AG08396 (cell line): ENCODE measurements at regions not wholly inside any gene's neighbourhood (a gene's known extent, or its start where the extent isn't known, plus 50 kb on each side); places are given as distances from the start of the nearest gene placed in this dataset.
"Not testable (repeated sequence)": the region's sequence is repeated elsewhere in the genome, so short reads cannot be mapped to it uniquely, and the experiment has no call there.

Experiments used
- DNase-seq: peaks from one replicate; pipeline ENCODE4 v3.0.0; 2012; ENCODE audit warnings: low spot score, mixed read lengths

GRCh38 chr5:166618526-166618925, 1672.9 kb upstream of the WWC1 start:
- no peak for DNase-seq

GRCh38 chr5:166624573-166624972, 1666.9 kb upstream of the WWC1 start:
- DNase-seq = no peak

DNA sequence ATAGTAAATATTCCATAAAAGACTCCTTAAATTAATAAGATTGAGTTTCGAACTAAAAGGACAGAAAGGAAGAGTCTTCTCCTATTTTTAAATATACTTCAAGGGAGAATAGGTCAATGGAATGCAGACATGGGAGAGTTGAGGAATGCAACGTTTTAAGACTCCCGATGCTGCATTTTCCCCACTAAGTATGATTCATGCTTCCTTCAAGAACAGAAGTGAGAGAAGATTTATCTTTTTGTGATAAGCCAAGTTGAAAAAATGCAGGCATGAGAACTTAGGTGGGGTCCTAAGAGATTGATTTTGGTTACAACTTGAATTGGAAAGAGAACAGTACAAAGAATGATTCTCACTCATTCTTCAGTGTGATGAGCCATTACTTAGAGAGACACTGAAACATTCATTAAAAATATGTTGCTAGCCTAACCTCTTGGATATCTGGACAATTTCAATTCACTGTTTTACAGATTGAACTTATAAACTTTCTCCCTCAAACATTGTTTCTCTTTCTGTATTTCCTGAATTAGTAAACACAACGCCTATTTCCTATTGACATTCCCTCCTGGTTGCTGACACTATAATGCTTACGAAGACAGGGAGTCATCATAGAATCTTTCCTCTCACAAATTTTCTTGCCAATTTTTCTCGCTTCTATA, 1666.1 kb upstream of the WWC1 start:
- no peak for DNase-seq

DNA sequence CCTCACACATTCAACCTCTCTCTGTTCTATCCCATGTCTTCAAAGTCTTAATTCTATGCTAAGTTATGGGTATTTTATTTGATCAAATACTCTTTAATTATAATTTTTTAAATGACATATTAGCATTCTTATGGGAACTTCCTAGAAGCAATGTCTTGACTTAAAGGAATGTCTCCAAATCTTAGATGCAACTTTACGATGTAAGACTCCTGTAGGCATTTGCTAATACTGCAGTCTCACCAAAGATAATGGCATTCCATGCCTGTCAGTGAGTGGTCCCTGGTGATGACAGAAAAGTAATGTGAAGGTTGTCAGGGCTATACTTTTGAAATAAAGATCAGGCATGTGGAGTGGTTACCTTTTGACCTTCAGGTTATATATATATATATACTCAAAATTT, 1654.2 kb upstream of the WWC1 start:
- DNase-seq = no peak

GRCh38 chr5:166639151-166639550, 1652.3 kb upstream of the WWC1 start:
- no peak for DNase-seq

DNA sequence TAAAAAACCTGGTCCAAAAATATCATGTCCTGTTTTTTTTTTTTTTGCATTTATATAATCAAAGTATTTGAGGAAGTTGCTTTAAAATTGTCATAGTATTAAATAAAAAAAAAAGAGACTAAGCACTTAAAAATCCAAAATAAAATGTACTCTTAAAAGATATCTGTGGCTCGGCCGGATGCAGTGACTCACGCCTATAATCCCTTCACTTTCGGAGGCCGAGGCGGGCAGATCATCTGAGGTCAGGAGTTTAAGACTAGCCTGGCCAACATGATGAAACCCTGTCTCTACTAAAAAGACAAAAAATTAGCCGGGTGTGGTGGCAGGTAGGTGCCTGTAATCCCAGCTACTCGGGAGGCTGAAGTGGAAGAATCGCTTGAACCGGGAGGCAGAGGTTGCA, 1651.3 kb upstream of the WWC1 start:
- DNase-seq = not testable (repeated sequence)

- DNase-seq = no peak
Observed at GRCh38 chr5:166648736-166649135, 1642.7 kb upstream of the WWC1 start.

GRCh38 chr5:166649676-166650075, 1641.8 kb upstream of the WWC1 start:
- DNase-seq = no peak

- no peak for DNase-seq
Observed at GRCh38 chr5:166651234-166651633, 1640.2 kb upstream of the WWC1 start.

DNA sequence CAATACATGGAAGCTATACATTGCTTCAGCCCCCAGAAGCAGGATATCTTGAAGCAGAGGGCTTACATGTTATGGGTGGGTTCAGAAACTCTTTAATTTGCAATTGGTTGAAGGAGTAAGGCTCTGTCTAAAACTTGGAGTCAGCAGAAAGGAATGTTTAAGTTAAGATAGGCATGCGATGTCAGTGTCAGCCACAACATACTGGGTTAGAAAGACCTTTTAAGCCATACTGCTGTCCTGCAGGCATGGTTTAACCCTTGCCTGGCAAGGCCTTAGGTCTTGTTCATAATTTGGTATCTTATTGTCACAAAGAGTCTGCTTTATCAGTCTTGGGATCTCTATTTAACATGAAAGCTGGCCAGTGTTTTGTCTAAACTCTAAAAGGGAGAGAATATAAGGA, 1619.6 kb upstream of the WWC1 start:
- no peak for DNase-seq

GRCh38 chr5:166672431-166672830, 1619.0 kb upstream of the WWC1 start:
- no peak for DNase-seq

- no peak for DNase-seq
Observed at GRCh38 chr5:166677891-166678290, 1613.6 kb upstream of the WWC1 start.

DNA sequence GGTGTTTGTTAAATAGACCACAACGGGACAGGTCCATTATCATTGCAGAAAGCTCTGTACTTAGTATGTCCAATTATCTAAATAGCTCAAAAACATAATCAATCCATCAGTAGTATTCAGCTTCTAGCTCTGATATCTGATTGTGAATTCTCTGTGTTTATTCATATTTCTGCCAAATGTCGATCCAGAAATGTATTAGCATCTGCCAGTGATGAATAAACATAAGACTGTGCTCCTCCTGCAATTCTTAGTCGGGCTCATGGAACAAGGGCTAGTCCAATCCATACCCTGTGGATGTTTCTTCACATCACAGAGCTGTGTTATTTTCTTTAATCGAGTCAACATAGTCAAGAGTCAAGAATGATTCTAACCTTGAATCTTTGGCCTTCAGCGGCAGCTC, 1612.1 kb upstream of the WWC1 start:
- no peak for DNase-seq

- no peak for DNase-seq
Observed at GRCh38 chr5:166695326-166695725, 1596.1 kb upstream of the WWC1 start.

- DNase-seq = no peak
Observed at GRCh38 chr5:166708291-166708690, 1583.2 kb upstream of the WWC1 start.

- DNase-seq = no peak
Observed at GRCh38 chr5:166709691-166710090, 1581.8 kb upstream of the WWC1 start.

DNA sequence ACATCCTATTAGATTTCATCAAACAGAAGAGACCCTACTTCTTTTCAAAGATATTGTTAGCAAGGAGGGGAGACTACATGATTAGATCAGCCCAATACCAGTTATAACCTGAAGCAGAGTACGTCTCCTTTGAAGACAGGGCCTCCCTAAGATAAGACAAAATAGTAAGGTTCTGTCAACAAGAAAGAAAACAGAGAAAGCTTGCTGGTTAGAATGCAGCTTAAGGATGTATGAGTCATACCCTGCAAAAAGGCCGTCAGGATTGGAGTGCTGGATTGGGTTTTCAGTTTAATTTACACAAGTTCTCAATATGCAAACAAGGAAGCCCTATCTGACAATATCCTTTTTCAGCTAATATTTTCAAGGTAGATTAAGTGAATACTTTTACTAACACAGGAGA, 1581.2 kb upstream of the WWC1 start:
- no peak for DNase-seq

- no peak for DNase-seq
Observed at GRCh38 chr5:166712447-166713185, 1578.8 kb upstream of the WWC1 start.

DNA sequence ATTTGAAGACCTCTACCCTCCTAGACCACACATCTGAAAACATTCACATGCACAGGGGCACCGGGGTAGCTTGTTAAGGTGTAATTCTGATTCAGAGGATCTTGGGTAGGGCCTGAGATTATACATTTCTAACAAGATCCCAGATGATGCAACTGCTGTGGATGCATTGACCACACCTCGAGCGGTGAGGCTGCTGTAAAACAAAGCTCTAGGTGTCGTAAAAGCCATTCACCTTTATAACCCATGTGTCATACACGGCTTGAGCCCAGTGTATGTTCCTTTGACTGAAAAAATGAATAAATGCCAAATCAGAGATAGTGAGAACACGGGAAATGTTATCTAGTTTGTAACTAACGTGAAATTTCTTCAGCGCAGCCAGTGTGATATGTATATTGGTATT, 1578.2 kb upstream of the WWC1 start:
- no peak for DNase-seq

DNA sequence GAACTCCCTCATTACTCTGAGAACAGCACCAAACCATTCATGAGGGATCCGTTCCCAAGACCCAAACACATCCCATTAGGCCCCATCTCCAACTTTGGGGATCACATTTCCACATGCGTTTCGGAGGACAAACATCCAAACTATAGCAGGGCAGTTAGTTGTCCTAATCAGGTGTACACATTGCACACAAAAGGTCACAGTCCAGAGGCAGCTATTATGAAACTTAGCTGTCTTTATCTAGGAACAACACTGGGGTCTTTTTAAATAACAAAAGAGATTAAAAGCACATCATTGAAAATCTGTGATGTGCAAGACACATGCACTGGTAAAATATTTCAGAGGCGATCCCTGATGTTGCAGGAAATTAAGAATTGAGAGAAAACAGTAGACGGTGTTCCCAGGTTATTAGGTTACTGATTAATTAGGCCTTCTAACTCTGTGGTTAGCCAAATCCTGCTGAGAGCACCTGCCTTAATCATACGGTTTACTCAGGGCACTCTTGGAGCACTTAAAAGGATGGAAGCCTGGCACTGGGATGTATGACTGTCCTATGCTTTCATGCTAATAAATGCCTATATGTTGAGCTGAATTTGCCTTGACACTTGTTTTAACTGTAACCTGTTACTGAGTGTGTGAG, 1574.5 kb upstream of the WWC1 start:
- no peak for DNase-seq

- no peak for DNase-seq
Observed at GRCh38 chr5:166719991-166720390, 1571.5 kb upstream of the WWC1 start.

DNA sequence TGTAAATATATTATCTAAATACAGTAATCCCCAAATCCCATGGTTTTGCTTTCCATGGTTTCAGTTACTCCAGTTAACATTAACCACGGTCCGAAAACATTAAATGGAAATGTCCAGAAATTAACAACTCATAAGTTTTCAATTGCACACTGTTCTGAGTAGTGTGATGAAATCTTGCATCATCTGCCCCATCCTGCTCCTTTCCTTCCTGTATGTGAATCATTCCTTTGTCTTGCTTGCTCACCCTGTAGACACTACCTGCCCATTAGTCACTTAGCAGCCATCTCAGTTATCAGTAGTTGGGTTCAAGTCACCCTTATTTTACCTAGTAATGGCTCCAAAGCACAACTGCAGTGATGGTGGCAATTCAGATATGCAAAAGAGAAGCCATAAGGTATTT, 1568.5 kb upstream of the WWC1 start:
- DNase-seq = no peak

DNA sequence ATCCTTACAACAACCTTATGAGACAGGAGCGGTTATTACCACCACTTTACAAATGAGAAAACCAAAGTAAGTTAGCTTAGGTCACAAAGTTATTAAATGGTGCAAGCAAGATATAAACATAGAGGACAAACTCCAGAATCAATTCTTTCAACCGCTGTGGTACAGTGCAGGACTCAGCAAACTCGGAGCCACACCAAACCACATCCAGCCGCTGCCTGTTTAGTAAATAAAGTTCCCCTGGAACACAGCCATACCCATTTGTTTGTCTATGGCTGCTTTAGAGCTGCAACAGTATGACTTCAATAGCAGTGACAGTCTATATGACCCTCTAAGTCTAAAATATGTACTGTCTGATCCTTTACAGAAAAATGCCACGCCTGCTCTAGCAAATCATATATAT, 1567.2 kb upstream of the WWC1 start:
- no peak for DNase-seq

DNA sequence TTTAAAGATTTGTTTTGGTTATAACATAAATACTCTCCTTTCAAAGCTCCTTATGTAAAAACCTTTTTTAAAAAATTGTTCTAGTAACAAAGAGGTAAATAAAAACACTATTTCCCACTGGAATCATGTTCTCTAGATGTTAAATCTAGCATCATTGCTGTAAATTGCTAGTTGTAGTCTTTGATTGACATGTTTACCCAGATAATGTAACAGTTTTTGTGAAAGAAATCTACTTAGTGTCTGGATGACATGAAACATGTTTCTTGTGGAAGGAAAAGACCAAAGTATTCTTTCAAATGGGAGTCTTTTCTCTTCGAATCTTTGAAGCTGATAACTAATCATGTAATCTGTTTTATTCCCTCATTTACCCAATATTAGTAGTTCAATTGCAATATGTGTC, 1565.9 kb upstream of the WWC1 start:
- no peak for DNase-seq
